ENCODE measurements at regions not wholly inside any gene's neighbourhood (a gene's known extent, or its start where the extent isn't known, plus 50 kb on each side); places are given as distances from the start of the nearest gene placed in this dataset.

GRCh38 chr12:34377243-34378035 is 355.1 kb downstream of the ALG10 start:
- no peak for DNase-seq (ENCODE audit: low read depth)

DNA sequence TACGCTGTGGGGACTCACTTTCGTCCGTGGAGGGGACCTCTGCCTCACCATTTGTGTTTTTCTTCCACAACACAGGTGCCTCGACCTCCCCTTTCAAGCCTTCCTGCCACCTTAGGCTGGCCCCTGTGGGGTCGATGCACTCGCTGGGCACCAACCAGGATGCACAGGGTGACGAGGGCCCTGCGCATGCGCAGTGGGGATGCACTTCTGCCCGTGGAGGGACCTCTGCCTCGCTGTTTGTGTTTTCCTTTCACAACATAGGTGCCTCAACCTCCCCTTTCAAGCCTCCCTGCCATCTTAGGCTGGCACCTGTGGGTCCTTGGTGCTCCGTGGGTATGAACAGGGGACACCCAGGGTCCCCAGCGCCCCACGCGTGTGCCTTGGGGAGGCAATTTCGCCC is 356.8 kb downstream of the ALG10 start:
- DNase-seq (ENCODE audit: low read depth) = no peak

GRCh38 chr12:34384693-34385092 is 362.4 kb downstream of the ALG10 start:
- no peak for DNase-seq (ENCODE audit: low read depth)

DNA sequence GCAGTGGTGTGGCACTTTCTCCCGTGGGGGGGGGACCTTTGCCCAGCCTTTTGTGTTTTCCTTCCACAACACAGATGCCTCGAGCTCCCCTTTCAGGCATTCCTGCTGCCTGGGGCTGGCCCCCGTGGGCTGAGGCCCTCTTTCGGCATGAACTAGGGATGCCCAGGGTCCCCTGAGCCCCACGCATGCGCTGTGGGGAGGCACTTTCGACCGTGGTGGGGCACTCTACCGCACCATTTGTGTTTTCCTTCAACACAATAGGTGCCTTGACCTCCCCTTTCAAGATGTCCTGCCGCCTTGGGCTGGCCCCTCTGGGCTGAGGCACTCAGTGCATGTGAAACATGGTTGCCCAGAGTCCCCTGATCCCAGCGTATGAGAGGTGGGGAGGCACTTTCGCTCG is 363.7 kb downstream of the ALG10 start:
- DNase-seq (ENCODE audit: low read depth) = no peak

- no peak for DNase-seq (ENCODE audit: low read depth)
Measured at GRCh38 chr12:34386621-34387255, 364.4 kb downstream of the ALG10 start.

DNA sequence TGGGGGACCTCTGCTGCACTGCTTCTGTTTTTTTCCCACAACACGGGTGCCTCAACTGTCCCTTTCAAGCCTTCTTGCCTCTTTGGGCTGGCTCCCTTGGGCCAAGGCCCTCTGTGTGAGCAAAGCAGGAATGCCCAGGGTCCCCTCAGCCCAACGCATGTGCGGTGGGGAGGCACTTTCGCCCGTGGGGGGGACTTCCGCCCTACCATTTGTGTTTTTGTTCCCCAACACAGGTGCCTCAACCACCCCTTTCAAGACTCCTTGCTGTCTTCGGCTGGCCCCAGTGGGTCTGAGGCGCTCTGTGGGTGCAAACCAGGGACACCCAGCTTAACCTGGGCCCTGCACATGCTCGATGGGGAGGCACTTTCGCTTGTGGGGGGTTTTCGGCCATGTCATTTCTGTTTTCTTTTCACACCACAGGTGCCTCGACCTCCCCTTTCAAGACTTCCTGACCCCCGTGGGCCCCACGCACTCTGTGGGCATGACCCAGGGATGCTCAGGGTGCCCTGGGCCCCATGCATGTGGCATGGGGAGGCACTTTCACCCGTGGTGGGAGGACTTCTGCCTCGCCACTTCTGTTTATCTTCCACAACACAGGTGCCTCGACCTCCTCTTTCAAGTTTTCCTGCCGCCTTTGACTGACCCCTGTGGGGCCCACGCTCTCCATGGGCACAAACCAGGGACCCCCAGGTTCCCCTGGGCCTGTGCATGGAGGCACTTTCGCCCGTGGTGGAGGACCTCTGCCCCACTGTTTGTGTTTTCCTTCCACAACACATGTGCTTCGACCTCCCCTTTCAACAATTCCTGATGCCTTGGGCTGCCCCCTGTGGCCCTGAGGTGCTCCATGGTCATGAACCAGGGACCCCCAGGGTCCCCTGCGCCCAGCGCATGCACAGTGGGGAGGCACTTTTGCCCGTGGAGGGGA is 365.7 kb downstream of the ALG10 start:
- DNase-seq (ENCODE audit: low read depth) = no peak

- DNase-seq (ENCODE audit: low read depth) = no peak
Measured at GRCh38 chr12:34388636-34389377, 366.5 kb downstream of the ALG10 start.

GRCh38 chr12:34389378-34390170 is 367.3 kb downstream of the ALG10 start:
- no peak for DNase-seq (ENCODE audit: low read depth)

- no peak for DNase-seq (ENCODE audit: low read depth)
Measured at GRCh38 chr12:34390171-34390841, 368.0 kb downstream of the ALG10 start.

DNA sequence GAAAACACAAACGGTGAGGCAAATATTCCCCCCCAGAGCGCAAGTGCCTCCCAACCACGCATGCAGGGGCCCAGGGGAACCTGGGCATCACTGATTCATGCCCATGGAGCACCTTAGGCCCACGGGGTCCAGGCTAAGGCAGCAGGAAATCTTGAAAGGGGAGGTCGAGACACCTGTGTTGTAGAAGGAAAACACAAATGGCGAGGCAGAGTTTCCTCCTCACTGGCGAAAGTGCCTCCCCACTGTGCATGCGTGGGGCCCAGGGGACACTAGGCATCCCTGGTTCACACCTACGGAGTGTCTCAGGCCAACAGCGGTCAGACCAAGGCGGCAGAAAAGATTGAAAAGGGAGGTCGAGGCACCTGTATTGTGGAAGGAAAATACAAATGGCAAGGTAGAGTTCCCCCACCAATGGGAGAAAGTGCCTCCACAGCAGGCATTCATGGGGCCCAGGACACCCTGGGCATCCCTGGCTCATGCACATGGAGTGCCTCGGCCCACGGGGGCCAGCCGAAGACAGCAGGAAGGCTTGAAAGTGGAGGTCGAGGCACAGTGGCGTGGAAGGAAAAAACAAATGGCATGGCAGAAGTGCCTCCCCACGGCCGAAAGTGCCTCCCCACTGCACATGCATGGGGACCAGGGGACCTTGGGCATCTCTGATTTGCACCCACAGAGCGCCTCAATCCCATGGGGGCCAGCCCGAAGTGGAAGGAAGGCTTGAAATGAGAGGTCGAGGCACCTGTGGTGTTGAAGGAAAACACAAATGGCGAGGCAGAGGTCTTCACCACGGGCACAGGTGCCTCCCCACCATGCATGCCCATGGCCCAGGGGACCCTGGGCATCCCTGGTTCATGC is 368.8 kb downstream of the ALG10 start:
- DNase-seq (ENCODE audit: low read depth) = no peak

- DNase-seq (ENCODE audit: low read depth) = no peak
Measured at GRCh38 chr12:34391771-34392581, 369.7 kb downstream of the ALG10 start.

DNA sequence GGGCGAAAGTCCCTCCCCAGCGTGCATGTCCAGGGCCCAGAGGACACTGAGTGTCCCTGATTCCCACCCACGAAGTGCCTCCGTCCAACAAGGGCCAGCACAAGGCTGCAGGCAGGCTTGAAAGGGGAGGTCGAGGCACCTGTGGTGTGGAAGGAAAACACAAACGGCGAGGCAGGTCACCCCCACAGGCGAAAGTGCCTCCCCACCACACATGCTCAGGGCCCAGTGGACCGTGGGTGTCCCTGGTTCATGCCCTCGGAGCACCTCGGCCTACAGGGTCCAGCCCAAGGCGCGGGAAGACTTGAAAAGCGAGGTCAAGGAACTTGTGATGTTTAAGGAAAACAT is 370.4 kb downstream of the ALG10 start:
- DNase-seq (ENCODE audit: low read depth) = no peak

- no peak for DNase-seq (ENCODE audit: low read depth)
Measured at GRCh38 chr12:34393086-34393820, 371.0 kb downstream of the ALG10 start.

DNA sequence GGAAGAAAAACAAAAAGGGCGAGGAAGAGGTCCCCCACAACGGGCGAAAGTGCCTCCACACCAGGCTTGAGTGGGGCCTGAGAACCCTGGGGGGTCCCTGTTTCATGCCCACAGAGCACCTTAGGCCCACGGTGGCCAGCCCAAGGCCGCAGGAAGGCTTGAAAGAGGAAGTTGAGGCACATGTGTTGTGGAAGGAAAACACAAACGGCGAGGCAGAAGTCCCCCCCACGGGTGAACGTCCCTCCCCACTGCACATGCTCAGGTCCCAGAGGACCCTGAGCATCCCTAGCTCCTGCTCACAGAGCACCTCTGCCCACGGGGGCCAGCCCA is 371.5 kb downstream of the ALG10 start:
- DNase-seq (ENCODE audit: low read depth) = no peak

- DNase-seq (ENCODE audit: low read depth) = no peak
Measured at GRCh38 chr12:34394211-34395055, 372.1 kb downstream of the ALG10 start.

DNA sequence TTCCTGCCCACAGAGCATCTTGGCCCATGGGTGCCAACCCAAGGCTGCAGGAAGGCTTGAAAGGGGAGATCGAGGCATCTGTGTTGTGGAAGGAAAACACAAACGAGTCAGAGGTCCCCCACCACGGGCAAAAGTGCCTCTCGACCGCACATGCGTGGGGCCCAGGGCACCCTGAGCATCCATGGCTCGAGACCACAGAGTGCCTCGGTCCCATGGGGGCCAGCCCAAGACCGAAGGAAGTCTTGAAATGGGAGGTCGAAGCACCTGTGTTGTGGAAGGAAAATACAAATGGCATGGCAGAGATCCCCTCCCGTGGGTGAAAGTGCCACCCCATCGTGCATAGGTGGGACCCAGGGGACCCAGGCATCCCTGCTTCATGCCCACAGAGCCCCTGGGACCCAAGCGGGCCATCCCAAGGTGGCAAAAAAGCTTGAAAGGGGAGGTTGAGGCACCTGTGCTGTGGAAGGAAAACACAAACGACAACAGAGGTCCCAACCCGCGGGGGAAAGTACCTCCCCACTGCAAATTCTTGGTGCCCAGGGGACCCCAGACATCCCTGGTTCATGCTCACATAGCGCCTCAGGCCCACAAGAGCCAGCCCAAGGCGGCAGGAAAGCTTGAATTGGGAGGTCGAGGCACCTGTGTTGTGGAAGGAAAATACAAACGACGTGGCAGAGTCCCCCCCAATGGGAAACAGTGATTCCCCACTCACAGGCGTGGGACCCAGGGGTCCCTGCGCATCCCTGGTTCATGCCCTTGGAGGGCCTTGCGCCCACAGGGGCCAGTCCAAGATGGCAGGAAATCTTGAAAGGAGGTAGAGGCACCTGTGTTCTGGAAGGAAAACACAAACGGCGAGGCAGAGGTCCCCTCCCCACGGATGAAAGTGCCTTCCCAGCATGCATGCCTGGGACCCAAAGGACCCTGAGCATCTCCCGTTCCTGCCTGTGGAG is 373.0 kb downstream of the ALG10 start:
- DNase-seq (ENCODE audit: low read depth) = no peak
